ENCODE measurements at regions not wholly inside any gene's neighbourhood (a gene's known extent, or its start where the extent isn't known, plus 50 kb on each side); places are given as distances from the start of the nearest gene placed in this dataset.

DNA sequence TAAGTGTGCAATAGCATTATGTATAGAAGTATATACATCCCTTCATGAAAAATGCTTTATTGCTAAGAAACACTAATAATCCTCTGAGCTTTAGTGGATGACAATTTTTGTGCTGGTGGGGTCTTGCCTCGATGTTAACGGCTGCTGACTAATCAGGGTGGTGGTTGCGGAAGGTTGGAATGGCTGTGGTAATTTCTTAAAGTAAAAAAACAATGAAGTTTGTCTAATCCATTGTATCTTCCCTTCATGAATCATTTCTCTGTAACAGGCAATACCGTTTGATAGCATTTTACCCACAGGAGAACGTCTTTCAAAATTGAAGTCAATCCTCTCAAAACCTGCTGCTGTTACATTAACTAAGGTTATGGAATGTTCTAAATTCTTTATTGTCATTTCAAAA lies 816.5 kb upstream of the GJE1 start:
- TF ChIP-seq YY1 (IDR thresholded peaks at IDR 0.05; ENCODE audit: insufficient read depth, insufficient read length) (no peak), ZNF274 (IDR thresholded peaks at IDR 0.05; ENCODE audit: low read depth, low read length) (no peak), SUZ12 (IDR thresholded peaks at IDR 0.05; ENCODE audit: extremely low read depth, insufficient read depth, insufficient read length) (no peak)
